Breast epithelium (tissue), 4 donors: ENCODE measurements at regions not wholly inside any gene's neighbourhood (a gene's known extent, or its start where the extent isn't known, plus 50 kb on each side); places are given as distances from the start of the nearest gene placed in this dataset.

Source experiments
- DNase-seq, 2 donors: peaks; one replicate each; pipeline ENCODE4 v3.0.0-alpha.2; 2019; ENCODE audit warnings: low spot score in 2 of 2
- H3K27ac ChIP-seq, 2 donors: fragments of 200-600 bp; sonication (generic) in 1 of 2; one replicate each; pipeline ENCODE4 v1.5.1; 2016 to 2019; ENCODE audit warnings: mild to moderate bottlenecking in 1 of 2
- H3K27me3 ChIP-seq, 2 donors: fragments of 200-600 bp; sonication (generic) in 1 of 2; one replicate each; pipeline versions ENCODE4 v1.5.1 to v1.6.0; 2017 to 2019; ENCODE audit warnings: control low read depth in 1 of 2, mild to moderate bottlenecking in 1 of 2
- H3K36me3 ChIP-seq: fragments of 200-600 bp; one replicate; pipeline ENCODE4 v1.5.1; 2019
- H3K4me1 ChIP-seq, 2 donors: fragments of 200-600 bp; sonication (generic); one replicate each; pipeline ENCODE4 v1.5.1; 2016 to 2019; ENCODE audit warnings: control low read depth in 1 of 2
- H3K4me3 ChIP-seq, 3 donors: fragments of 200-600 bp; sonication (generic); 1 replicate in 2 of 3; 2 replicates in 1 of 3; pipeline ENCODE4 v1.5.1; 2016 to 2019; ENCODE audit warnings: mild to moderate bottlenecking in 3 of 3, moderate library complexity in 2 of 3
- H3K9me3 ChIP-seq, 2 donors: fragments of 200-600 bp; sonication (generic) in 1 of 2; one replicate each; pipeline ENCODE4 v1.5.1; 2016 to 2019; ENCODE audit warnings: control low read depth in 1 of 2
- POLR2A ChIP-seq: fragments of 450-650 bp; IDR thresholded peaks from one replicate; pipeline ENCODE4 v1.6.1; 2016; ENCODE audit warnings: antibody characterized with exemption, mild to moderate bottlenecking, moderate library complexity
- POLR2AphosphoS5 ChIP-seq, 3 donors: sonication (generic); formaldehyde crosslinking; IDR thresholded peaks; one replicate each; pipeline ENCODE4 v1.6.1; 2017; ENCODE audit warnings: antibody characterized with exemption in 3 of 3
- intact Hi-C: fragments of 100-400 bp; cut with DNase I; formaldehyde crosslinking; loops from one replicate; pipeline ENCODE4 v1.15.1; 2023; ENCODE audit warnings: low total_unique reads
- TF ChIP-seq, protein P1 (sequence below), 3 donors: fragments of 450-650 bp; IDR thresholded peaks; one replicate each; pipeline ENCODE4 v1.5.1; 2016 to 2017; ENCODE audit warnings: antibody characterized with exemption in 3 of 3, mild to moderate bottlenecking in 3 of 3, moderate library complexity in 3 of 3

GRCh38 chr2:120951693-120952092 is 216.0 kb downstream of the GLI2 start:
- no peak for DNase-seq
- TF ChIP-seq POLR2AphosphoS5 (IDR thresholded peaks at IDR 0.05) (no peak), POLR2A (no peak)
- TF ChIP-seq, protein P1, sequence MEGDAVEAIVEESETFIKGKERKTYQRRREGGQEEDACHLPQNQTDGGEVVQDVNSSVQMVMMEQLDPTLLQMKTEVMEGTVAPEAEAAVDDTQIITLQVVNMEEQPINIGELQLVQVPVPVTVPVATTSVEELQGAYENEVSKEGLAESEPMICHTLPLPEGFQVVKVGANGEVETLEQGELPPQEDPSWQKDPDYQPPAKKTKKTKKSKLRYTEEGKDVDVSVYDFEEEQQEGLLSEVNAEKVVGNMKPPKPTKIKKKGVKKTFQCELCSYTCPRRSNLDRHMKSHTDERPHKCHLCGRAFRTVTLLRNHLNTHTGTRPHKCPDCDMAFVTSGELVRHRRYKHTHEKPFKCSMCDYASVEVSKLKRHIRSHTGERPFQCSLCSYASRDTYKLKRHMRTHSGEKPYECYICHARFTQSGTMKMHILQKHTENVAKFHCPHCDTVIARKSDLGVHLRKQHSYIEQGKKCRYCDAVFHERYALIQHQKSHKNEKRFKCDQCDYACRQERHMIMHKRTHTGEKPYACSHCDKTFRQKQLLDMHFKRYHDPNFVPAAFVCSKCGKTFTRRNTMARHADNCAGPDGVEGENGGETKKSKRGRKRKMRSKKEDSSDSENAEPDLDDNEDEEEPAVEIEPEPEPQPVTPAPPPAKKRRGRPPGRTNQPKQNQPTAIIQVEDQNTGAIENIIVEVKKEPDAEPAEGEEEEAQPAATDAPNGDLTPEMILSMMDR (IDR thresholded peaks at IDR 0.05) = no peak
- Histone ChIP-seq H3K27ac (no peak overlapping the region), H3K4me3 (no peak overlapping the region), H3K36me3 (no peaks in the 10 kb centered on the region), H3K27me3 (no peaks in the 10 kb centered on the region), H3K4me1 (no peaks in the 10 kb centered on the region), H3K9me3 (no peaks in the 10 kb centered on the region)
- intact Hi-C loops = no loop called here

DNA sequence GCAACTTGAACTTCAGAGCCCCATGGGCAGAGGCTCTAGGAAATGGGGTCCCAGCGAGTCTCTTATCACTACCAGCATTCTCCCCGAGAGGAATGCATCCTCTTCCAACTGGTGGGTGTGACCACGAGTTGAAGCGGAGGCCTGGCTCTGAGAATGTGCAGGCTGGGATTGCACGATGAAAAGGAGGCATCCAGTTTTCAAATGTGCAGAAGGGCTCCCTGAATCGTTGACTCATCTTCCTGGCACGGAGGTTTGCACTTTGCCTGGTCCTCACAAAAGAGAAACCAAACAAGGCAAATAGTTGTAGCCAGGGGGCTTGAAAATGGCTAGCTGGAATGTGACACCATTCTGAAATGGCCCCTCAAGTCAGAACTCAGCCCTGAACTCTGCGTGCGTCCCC is 216.7 kb downstream of the GLI2 start:
- TF ChIP-seq POLR2A (no peak), POLR2AphosphoS5 (IDR thresholded peaks at IDR 0.05) (no peak)
- TF ChIP-seq, protein P1 (IDR thresholded peaks at IDR 0.05) = no peak
- Histone ChIP-seq H3K9me3 (no peaks in the 10 kb centered on the region), H3K4me1 (no peaks in the 10 kb centered on the region), H3K27me3 (no peaks in the 10 kb centered on the region), H3K27ac (peak overlapping the region in 1 of 2 donors; percentile 38), H3K4me3 (no peak overlapping the region), H3K36me3 (no peaks in the 10 kb centered on the region)
- no peak for DNase-seq
- intact Hi-C loops = no loop called here

DNA sequence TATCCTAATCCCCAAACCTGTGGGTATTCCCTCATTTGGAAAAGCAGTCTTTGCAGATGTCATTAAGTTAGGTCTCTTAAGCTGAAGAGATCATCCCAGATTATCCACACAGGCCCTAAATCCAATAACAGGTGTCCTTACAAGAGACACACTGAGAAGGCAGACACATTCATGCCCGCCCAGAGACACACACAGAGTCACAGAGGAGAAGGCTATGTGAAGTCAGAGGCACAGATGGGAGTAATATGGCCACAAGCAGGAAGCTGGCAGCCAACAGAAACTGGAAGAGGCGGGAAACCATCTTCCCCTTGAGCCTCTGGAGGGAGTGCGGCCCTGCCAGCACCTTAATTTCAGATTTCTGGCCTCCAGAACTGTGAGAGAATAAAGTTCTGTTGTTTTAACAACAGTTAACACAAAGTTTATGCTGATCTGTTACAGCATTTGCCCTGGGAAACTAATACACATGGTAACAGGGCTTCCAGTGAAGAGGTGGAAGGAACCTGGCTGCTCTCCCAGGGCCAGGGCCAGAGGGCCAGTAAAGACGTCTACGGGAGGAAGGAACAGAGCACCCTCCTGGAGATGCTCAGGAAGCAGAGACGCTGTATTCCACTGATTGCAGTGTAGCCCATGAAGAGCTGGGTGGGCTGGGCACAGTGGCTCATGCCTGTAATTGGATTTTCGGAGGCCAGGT is 217.5 kb downstream of the GLI2 start:
- intact Hi-C loops = no loop called here
- Histone ChIP-seq H3K9me3 (no peaks in the 10 kb centered on the region), H3K36me3 (no peaks in the 10 kb centered on the region), H3K27ac (peak overlapping the region in 1 of 2 donors; percentile 38), H3K27me3 (no peaks in the 10 kb centered on the region), H3K4me3 (no peak overlapping the region), H3K4me1 (no peaks in the 10 kb centered on the region)
- TF ChIP-seq, protein P1 (IDR thresholded peaks at IDR 0.05) = no peak
- TF ChIP-seq POLR2A (no peak), POLR2AphosphoS5 (IDR thresholded peaks at IDR 0.05) (no peak)
- no peak for DNase-seq

GRCh38 chr2:120953843-120954584 is 218.3 kb downstream of the GLI2 start:
- Histone ChIP-seq H3K4me1 (no peaks in the 10 kb centered on the region), H3K9me3 (no peaks in the 10 kb centered on the region), H3K4me3 (no peak overlapping the region), H3K36me3 (no peaks in the 10 kb centered on the region), H3K27ac (no peak overlapping the region), H3K27me3 (no peaks in the 10 kb centered on the region)
- DNase-seq = no peak
- TF ChIP-seq POLR2AphosphoS5 (IDR thresholded peaks at IDR 0.05) (no peak), POLR2A (no peak)
- TF ChIP-seq, protein P1 (IDR thresholded peaks at IDR 0.05) = no peak
- intact Hi-C loops = no loop called here

DNA sequence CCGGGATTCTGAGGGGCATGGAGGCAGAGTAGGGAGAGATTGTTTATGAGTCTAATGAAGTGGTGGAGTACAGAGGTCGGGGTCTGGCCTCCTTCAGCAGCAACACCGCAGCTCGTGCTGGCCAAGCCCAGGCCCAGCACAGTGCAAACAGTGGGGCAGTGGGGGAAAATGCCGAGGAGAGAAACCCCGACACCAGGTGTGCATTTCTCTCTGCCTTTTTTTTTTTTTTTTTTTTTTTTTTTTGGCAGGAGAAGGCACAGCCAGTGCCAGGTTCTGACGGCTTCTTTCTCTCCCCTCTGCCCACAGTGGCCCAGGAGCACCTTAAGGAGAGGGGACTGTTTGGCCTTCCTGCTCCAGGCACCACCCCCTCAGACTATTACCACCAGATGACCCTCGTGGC is 219.3 kb downstream of the GLI2 start:
- no peaks in the 10 kb centered on the region for H3K4me1 ChIP-seq
- H3K36me3 ChIP-seq = no peaks in the 10 kb centered on the region
- H3K9me3 ChIP-seq = no peaks in the 10 kb centered on the region
- DNase-seq = no peak
- TF ChIP-seq POLR2A = no peak
- TF ChIP-seq, protein P1 (IDR thresholded peaks at IDR 0.05) = no peak
- no peak for TF ChIP-seq POLR2AphosphoS5 (IDR thresholded peaks at IDR 0.05)
- H3K27me3 ChIP-seq = no peaks in the 10 kb centered on the region
- intact Hi-C loops = no loop called here
- H3K27ac ChIP-seq = no peak overlapping the region
- no peak overlapping the region for H3K4me3 ChIP-seq
